CD4-positive, alpha-beta T cell treated with Interleukin-1 beta for 1 hour (primary cell): ENCODE measurements at regions not wholly inside any gene's neighbourhood (a gene's known extent, or its start where the extent isn't known, plus 50 kb on each side); places are given as distances from the start of the nearest gene placed in this dataset.

ENCODE experiments used
- DNase-seq, 2 donors: peaks; one replicate each; pipeline ENCODE4 v3.0.0-alpha.2; 2020 to 2022

- DNase-seq, result no peak
Observed at GRCh38 chr16:85261204-85261603, 148.9 kb upstream of the CIBAR2 start.

- peak in 1 of 2 donors; percentile 19 for DNase-seq
Observed at GRCh38 chr16:85261657-85262557, 149.6 kb upstream of the CIBAR2 start.

GRCh38 chr16:85262558-85263238 is 150.4 kb upstream of the CIBAR2 start:
- DNase-seq, result no peak

GRCh38 chr16:85263239-85263585 is 150.9 kb upstream of the CIBAR2 start:
- no peak for DNase-seq

- no peak for DNase-seq
Observed at GRCh38 chr16:85264752-85265151, 152.5 kb upstream of the CIBAR2 start.

GRCh38 chr16:85265161-85265784 is 153.0 kb upstream of the CIBAR2 start:
- no peak for DNase-seq

GRCh38 chr16:85265810-85266209 is 153.5 kb upstream of the CIBAR2 start:
- DNase-seq, result no peak

GRCh38 chr16:85266857-85267256 is 154.6 kb upstream of the CIBAR2 start:
- DNase-seq, result no peak

GRCh38 chr16:85267414-85267945 is 155.2 kb upstream of the CIBAR2 start:
- DNase-seq, result no peak

GRCh38 chr16:85269165-85269564 is 156.9 kb upstream of the CIBAR2 start:
- DNase-seq, result no peak

GRCh38 chr16:85270374-85270773 is 158.1 kb upstream of the CIBAR2 start:
- DNase-seq, result no peak

- no peak for DNase-seq
Observed at GRCh38 chr16:85271198-85271597, 158.9 kb upstream of the CIBAR2 start.

GRCh38 chr16:85273293-85273692 is 161.0 kb upstream of the CIBAR2 start:
- no peak for DNase-seq

- DNase-seq, result no peak
Observed at GRCh38 chr16:85274501-85274900, 162.2 kb upstream of the CIBAR2 start.

GRCh38 chr16:85274924-85275323 is 162.7 kb upstream of the CIBAR2 start:
- no peak for DNase-seq

- DNase-seq, result peak; percentile 37 to 48
Observed at GRCh38 chr16:85275533-85276249, 163.4 kb upstream of the CIBAR2 start.

- no peak for DNase-seq
Observed at GRCh38 chr16:85276258-85276657, 164.0 kb upstream of the CIBAR2 start.

- DNase-seq, result no peak
Observed at GRCh38 chr16:85276721-85277120, 164.4 kb upstream of the CIBAR2 start.

GRCh38 chr16:85278839-85279238 is 166.6 kb upstream of the CIBAR2 start:
- no peak for DNase-seq

- no peak for DNase-seq
Observed at GRCh38 chr16:85279402-85279801, 167.1 kb upstream of the CIBAR2 start.

GRCh38 chr16:85279825-85280545 is 167.7 kb upstream of the CIBAR2 start:
- no peak for DNase-seq

- no peak for DNase-seq
Observed at GRCh38 chr16:85281181-85281580, 168.9 kb upstream of the CIBAR2 start.
